T-helper 22 cell (primary cell): ENCODE measurements at regions not wholly inside any gene's neighbourhood (a gene's known extent, or its start where the extent isn't known, plus 50 kb on each side); places are given as distances from the start of the nearest gene placed in this dataset.
"Not testable (repeated sequence)": the region's sequence is repeated elsewhere in the genome, so short reads cannot be mapped to it uniquely, and the experiment has no call there.

Experiments used
- DNase-seq: peaks from one replicate; pipeline ENCODE4 v3.0.0-alpha.2; 2020; ENCODE audit warnings: low read depth

GRCh38 chr14:22386924-22387775, 201.9 kb downstream of the DAD1 start:
- DNase-seq, result no peak

- no peak for DNase-seq
Measured at GRCh38 chr14:22384974-22385526, 204.0 kb downstream of the DAD1 start.

GRCh38 chr14:22384167-22384549, 204.9 kb downstream of the DAD1 start:
- DNase-seq, result no peak

GRCh38 chr14:22383515-22384166, 205.4 kb downstream of the DAD1 start:
- DNase-seq, result no peak

GRCh38 chr14:22382955-22383354, 206.1 kb downstream of the DAD1 start:
- no peak for DNase-seq

- no peak for DNase-seq
Measured at GRCh38 chr14:22382395-22382794, 206.6 kb downstream of the DAD1 start.

GRCh38 chr14:22381766-22382165, 207.3 kb downstream of the DAD1 start:
- no peak for DNase-seq

- no peak for DNase-seq
Measured at GRCh38 chr14:22381408-22381760, 207.6 kb downstream of the DAD1 start.

- DNase-seq, result no peak
Measured at GRCh38 chr14:22380571-22381407, 208.2 kb downstream of the DAD1 start.

GRCh38 chr14:22379727-22380126, 209.3 kb downstream of the DAD1 start:
- no peak for DNase-seq

- no peak for DNase-seq
Measured at GRCh38 chr14:22378181-22378580, 210.8 kb downstream of the DAD1 start.

GRCh38 chr14:22375321-22375930, 213.6 kb downstream of the DAD1 start:
- no peak for DNase-seq

- no peak for DNase-seq
Measured at GRCh38 chr14:22370084-22370847, 218.8 kb downstream of the DAD1 start.

- DNase-seq, result no peak
Measured at GRCh38 chr14:22358726-22359125, 230.3 kb downstream of the DAD1 start.

- DNase-seq, result not testable (repeated sequence)
Measured at GRCh38 chr14:22349281-22349680, 239.7 kb downstream of the DAD1 start.

- no peak for DNase-seq
Measured at GRCh38 chr14:22344673-22345072, 244.4 kb downstream of the DAD1 start.

- not testable (repeated sequence) for DNase-seq
Measured at GRCh38 chr14:22344209-22344608, 244.8 kb downstream of the DAD1 start.

- DNase-seq, result no peak
Measured at GRCh38 chr14:22341049-22341448, 248.0 kb downstream of the DAD1 start.

- no peak for DNase-seq
Measured at GRCh38 chr14:22338917-22339715, 249.9 kb downstream of the DAD1 start.

- no peak for DNase-seq
Measured at GRCh38 chr14:22338381-22338780, 250.6 kb downstream of the DAD1 start.
